ENCODE measurements at regions not wholly inside any gene's neighbourhood (a gene's known extent, or its start where the extent isn't known, plus 50 kb on each side); places are given as distances from the start of the nearest gene placed in this dataset.
"Not testable (repeated sequence)": the region's sequence is repeated elsewhere in the genome, so short reads cannot be mapped to it uniquely, and the experiment has no call there.

DNA sequence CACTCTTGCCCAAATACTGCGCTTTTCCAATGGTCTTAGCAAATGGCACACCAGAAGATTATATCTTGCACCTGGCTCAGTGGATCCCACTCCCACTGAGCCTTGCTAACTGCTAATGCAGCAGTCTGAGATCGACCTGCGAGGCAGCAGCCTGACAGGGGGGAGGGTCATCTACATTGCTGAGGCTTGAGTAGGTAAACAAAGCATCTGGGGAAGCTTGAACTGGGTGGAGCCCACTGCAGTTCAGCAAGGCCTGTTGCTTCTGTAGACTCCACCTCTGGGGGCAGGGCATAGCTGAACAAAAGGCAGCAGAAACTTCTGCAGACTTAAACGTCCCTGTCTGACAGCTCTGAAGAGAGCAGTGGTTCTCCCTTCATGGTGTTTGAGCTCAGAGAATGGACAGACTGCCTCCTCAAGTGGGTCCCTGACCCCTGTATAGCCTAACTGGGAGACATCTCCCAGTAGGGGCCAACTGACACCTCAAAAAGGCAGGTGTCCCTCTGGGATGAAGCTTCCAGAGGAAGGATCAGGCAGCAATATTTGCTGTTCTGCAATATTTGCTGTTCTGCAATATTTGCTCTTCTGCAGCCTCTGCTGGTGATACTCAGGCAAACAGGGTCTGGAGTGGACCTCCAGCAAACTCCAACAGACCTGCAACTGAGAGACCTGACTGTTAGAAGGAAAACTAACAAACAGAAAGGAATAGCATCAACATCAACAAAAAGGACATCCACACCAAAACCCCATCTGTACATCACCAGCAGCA, 93.0 kb upstream of the MEGF10 start:
- TF ChIP-seq EP300 (IDR thresholded peaks at IDR 0.05; ENCODE audit: borderline replicate concordance in 1 of 2, low read depth in 1 of 2, low read length in 1 of 2); USF1 (IDR thresholded peaks at IDR 0.05; ENCODE audit: borderline replicate concordance, low read depth); TCF12 (IDR thresholded peaks at IDR 0.05); TAF1 (IDR thresholded peaks at IDR 0.05; ENCODE audit: borderline replicate concordance, low read depth, low read length); TEAD4 (IDR thresholded peaks at IDR 0.05; ENCODE audit: borderline replicate concordance, insufficient read depth); MXI1 (IDR thresholded peaks at IDR 0.05; ENCODE audit: low read depth, low read length); SIN3A (IDR thresholded peaks at IDR 0.05; ENCODE audit: borderline replicate concordance, low read depth, low read length); RAD21 (IDR thresholded peaks at IDR 0.05; ENCODE audit: low read length); EZH2phosphoT487 (IDR thresholded peaks at IDR 0.05; ENCODE audit: borderline replicate concordance, low read depth); RCOR1 (IDR thresholded peaks at IDR 0.05; ENCODE audit: low read length); CHD2 (IDR thresholded peaks at IDR 0.05; ENCODE audit: low read length, partially characterized antibody): not testable (repeated sequence)
- TF ChIP-seq, protein P1, sequence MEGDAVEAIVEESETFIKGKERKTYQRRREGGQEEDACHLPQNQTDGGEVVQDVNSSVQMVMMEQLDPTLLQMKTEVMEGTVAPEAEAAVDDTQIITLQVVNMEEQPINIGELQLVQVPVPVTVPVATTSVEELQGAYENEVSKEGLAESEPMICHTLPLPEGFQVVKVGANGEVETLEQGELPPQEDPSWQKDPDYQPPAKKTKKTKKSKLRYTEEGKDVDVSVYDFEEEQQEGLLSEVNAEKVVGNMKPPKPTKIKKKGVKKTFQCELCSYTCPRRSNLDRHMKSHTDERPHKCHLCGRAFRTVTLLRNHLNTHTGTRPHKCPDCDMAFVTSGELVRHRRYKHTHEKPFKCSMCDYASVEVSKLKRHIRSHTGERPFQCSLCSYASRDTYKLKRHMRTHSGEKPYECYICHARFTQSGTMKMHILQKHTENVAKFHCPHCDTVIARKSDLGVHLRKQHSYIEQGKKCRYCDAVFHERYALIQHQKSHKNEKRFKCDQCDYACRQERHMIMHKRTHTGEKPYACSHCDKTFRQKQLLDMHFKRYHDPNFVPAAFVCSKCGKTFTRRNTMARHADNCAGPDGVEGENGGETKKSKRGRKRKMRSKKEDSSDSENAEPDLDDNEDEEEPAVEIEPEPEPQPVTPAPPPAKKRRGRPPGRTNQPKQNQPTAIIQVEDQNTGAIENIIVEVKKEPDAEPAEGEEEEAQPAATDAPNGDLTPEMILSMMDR (IDR thresholded peaks at IDR 0.05) = not testable (repeated sequence)

Measured in SK-N-SH (cell line).